GM23338 (cell line): ENCODE measurements at regions not wholly inside any gene's neighbourhood (a gene's known extent, or its start where the extent isn't known, plus 50 kb on each side); places are given as distances from the start of the nearest gene placed in this dataset.

Experiments used
- ATAC-seq: fragments of 200-7000 bp; cut with Tn5 transposase; 3 replicates; pipeline ENCODE4 v1.9.1; 2020
- DNase-seq: peaks from one replicate; pipeline ENCODE4 v3.0.0-alpha.2; 2015; ENCODE audit warnings: low spot score
- H2AFZ ChIP-seq: fragments of 200-600 bp; sonication (generic); 2 replicates; pipeline ENCODE4 v1.8.0; 2016; ENCODE audit warnings: antibody characterized with exemption, mild to moderate bottlenecking, moderate library complexity
- H3F3A ChIP-seq: fragments of 200-600 bp; sonication (generic); replicated peaks from 2 replicates; pipeline ENCODE4 v1.8.0; 2017; ENCODE audit warnings: antibody characterized with exemption, mixed run types, low read depth
- H3K27ac ChIP-seq: fragments of 200-600 bp; sonication (generic); 2 replicates; pipeline ENCODE4 v1.6.1; 2016; ENCODE audit warnings: low read depth
- H3K27me3 ChIP-seq: fragments of 200-600 bp; sonication (generic); 2 replicates; pipeline ENCODE4 v1.8.0; 2016; ENCODE audit warnings: mild to moderate bottlenecking, mixed run types, moderate library complexity; ENCODE audit not compliant: insufficient read depth
- H3K36me3 ChIP-seq: fragments of 200-600 bp; sonication (generic); 2 replicates; pipeline ENCODE4 v1.8.0; 2016; ENCODE audit warnings: mild to moderate bottlenecking; ENCODE audit not compliant: insufficient read depth
- H3K4me1 ChIP-seq: fragments of 200-600 bp; sonication (generic); 2 replicates; pipeline ENCODE4 v1.8.0; 2016; ENCODE audit warnings: mild to moderate bottlenecking, moderate library complexity; ENCODE audit not compliant: insufficient read depth
- H3K4me2 ChIP-seq: fragments of 200-600 bp; sonication (generic); 2 replicates; pipeline ENCODE4 v1.7.1; 2017; ENCODE audit warnings: mixed run types
- H3K4me3 ChIP-seq: fragments of 200-600 bp; sonication (generic); 2 replicates; pipeline ENCODE4 v1.6.1; 2016; ENCODE audit warnings: mixed run types
- H3K79me2 ChIP-seq: fragments of 200-600 bp; sonication (generic); replicated peaks from 2 replicates; pipeline ENCODE4 v1.8.0; 2017; ENCODE audit warnings: mild to moderate bottlenecking; ENCODE audit not compliant: insufficient read depth
- H3K9me2 ChIP-seq: fragments of 200-600 bp; sonication (generic); 2 replicates; pipeline ENCODE4 v1.8.0; 2017; ENCODE audit not compliant: insufficient read depth
- H4K20me1 ChIP-seq: fragments of 200-600 bp; sonication (generic); replicated peaks from 2 replicates; pipeline ENCODE4 v1.8.0; 2017; ENCODE audit warnings: mild to moderate bottlenecking; ENCODE audit not compliant: insufficient read depth
- H3K27ac Mint-ChIP-seq: 2 replicates; pipeline ENCODE4 v1.8.0; 2020; ENCODE audit warnings: inconsistent platforms, mild to moderate bottlenecking, moderate library complexity, mixed read lengths
- H3K27me3 Mint-ChIP-seq: 3 replicates; pipeline ENCODE4 v1.8.0; 2022; ENCODE audit warnings: low read depth, mild to moderate bottlenecking, moderate library complexity, mixed read lengths, inconsistent platforms; ENCODE audit not compliant: insufficient read depth, poor library complexity
- H3K36me3 Mint-ChIP-seq: 3 replicates; pipeline ENCODE4 v1.8.0; 2021; ENCODE audit warnings: low read depth, mild to moderate bottlenecking, inconsistent platforms, moderate library complexity, mixed read lengths
- H3K4me1 Mint-ChIP-seq: 3 replicates; pipeline ENCODE4 v1.8.0; 2020; ENCODE audit warnings: mild to moderate bottlenecking, inconsistent platforms, mixed read lengths
- H3K4me3 Mint-ChIP-seq: 3 replicates; pipeline ENCODE4 v1.8.0; 2021; ENCODE audit warnings: moderate library complexity, mild to moderate bottlenecking, inconsistent platforms, mixed read lengths
- H3K9me3 Mint-ChIP-seq: 3 replicates; pipeline ENCODE4 v1.8.0; 2020; ENCODE audit warnings: moderate library complexity, mild to moderate bottlenecking, inconsistent platforms, mixed read lengths
- EZH2 ChIP-seq: fragments of 200-600 bp; sonication (generic); IDR thresholded peaks from one replicate; pipeline ENCODE4 v1.8.0; 2017; ENCODE audit warnings: antibody characterized with exemption, mild to moderate bottlenecking, low read depth; ENCODE audit not compliant: unreplicated experiment
- EZH2phosphoT487 ChIP-seq: fragments of 200-600 bp; sonication (generic); IDR thresholded peaks from one replicate; pipeline ENCODE4 v1.8.1; 2018; ENCODE audit warnings: antibody characterized with exemption; ENCODE audit not compliant: unreplicated experiment
- JUNB ChIP-seq: IDR thresholded peaks from one replicate; pipeline ENCODE4 v1.6.1; 2016; ENCODE audit warnings: antibody characterized with exemption; ENCODE audit not compliant: unreplicated experiment
- POLR2AphosphoS5 ChIP-seq: IDR thresholded peaks from 2 replicates; pipeline ENCODE4 v1.6.1; 2016; ENCODE audit warnings: antibody characterized with exemption, low read depth
- REST ChIP-seq: IDR thresholded peaks from one replicate; pipeline ENCODE4 v1.6.1; 2018; ENCODE audit warnings: antibody characterized with exemption; ENCODE audit not compliant: unreplicated experiment

GRCh38 chr2:181790716-181791649 lies 100.5 kb upstream of the ITPRID2 start (continued):
- TF ChIP-seq REST (no peak), EZH2phosphoT487 (no peak), JUNB (no peak), EZH2 (no peak), POLR2AphosphoS5 (no peak)

- DNase-seq: no peak
- no peak overlapping the region for H3K27ac ChIP-seq
- Mint-ChIP-seq H3K27ac (no peak overlapping the region), H3K9me3 (peaks cover 10% of the 10 kb centered on the region), H3K36me3 (no peaks in the 10 kb centered on the region), H3K4me3 (no peak overlapping the region), H3K4me1 (no peaks in the 10 kb centered on the region), H3K27me3 (no peaks in the 10 kb centered on the region)
- H3K4me3 ChIP-seq: no peak overlapping the region
- no peaks in the 10 kb centered on the region for H3K9me2 ChIP-seq
- no peaks in the 10 kb centered on the region for H3F3A ChIP-seq
- no peak overlapping the region for H2AFZ ChIP-seq
- TF ChIP-seq REST: no peak
- no peaks in the 10 kb centered on the region for H3K27me3 ChIP-seq
- no peak overlapping the region for H3K4me2 ChIP-seq
- H3K79me2 ChIP-seq: no peaks in the 10 kb centered on the region
- no peaks in the 10 kb centered on the region for H4K20me1 ChIP-seq
- no peak for ATAC-seq
- H3K4me1 ChIP-seq: no peaks in the 10 kb centered on the region
- no peaks in the 10 kb centered on the region for H3K36me3 ChIP-seq
These were observed 98.6 kb upstream of the ITPRID2 start for GRCh38 chr2:181792906-181793305.
